Activated CD4-positive, alpha-beta T cell treated with anti-CD3 and anti-CD28 coated beads, Interleukin-10, Interleukin-2, amounts not matched to agents 100 ng/mL and 50 ng/mL, durations not matched to agents 16 hours and 8 hours (primary cell): ENCODE measurements at regions not wholly inside any gene's neighbourhood (a gene's known extent, or its start where the extent isn't known, plus 50 kb on each side); places are given as distances from the start of the nearest gene placed in this dataset.

Experiments used
- DNase-seq: peaks from one replicate; pipeline ENCODE4 v3.0.0-alpha.2; 2020

DNA sequence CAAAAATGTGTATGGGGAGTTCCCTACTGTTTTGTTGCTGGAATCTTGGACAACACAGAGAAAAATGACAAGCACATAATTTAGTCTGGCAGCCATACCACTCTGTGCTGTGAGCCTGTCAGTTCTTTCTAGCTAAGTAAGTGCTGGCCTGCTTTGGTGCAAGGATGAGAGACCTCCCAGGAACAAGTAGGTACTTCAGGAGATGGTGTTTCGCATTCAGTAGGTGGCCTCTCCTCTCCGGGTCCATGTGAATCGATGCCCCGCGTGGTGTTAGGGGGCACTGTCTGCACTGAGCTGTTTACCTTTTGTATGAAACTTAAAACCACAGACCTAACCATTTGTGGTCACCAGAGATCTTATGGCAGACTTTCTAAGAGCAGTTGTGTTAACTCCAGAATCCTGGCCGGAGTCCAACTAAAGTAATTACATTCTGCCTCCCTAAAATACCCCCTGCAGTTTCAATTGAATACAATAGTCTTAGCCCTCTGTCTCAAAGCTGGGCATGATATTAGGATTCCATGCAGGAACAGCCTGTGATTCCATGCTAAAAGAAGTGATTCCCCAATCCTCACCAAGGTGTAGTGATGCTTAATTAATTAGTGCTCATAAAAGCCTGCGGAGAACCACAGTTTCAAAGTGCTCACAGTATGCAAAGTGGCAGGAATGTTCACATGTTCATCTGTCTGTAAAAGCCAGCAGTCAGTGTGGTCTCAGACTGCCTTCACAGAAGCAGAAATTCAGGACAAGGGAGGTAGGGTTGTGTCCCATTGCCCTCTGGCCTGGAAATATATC, 64.2 kb downstream of the LLPH start:
- DNase-seq: peak; percentile 4

DNA sequence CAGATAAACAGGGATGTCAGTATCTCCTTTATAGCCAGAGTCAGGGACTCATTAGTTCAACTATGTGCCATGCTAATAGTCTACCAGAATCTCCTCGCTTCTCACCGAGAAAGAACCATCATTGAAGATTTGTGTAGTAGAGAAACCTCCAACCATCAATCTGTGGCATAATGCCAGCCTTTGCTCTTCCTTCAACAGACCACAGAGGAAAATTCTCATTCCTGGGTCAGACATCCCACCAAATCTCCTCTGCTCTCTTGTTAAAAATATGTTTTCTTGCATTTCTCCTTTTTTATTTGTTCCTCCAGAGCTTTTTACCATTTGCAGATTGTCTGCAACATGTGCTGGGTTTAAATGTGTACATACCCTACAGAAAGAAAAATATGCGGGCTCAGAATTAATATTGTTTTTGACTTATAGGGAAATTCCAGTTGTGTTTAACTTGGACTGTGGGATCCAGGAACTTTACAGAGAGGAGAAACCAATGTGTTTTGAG, 64.9 kb downstream of the LLPH start:
- DNase-seq: no peak

DNA sequence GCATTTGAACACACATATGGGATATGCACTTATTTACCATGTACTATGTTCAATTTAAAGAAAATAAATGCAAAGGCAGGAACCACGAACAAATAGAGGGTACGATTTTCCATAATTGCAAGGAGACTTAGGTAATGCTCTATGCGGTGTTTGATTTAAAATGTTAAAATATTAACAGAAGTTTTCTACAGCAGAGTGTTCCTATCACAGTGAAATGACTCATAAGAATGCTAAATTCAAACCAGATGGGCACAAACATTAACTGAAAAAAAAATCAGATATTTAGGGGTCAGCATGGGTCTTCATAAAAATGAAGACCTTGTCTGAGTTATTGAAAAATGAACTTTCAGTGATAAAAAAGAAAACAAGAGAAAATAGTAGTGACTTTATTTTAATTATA, 65.4 kb downstream of the LLPH start:
- DNase-seq: no peak

DNA sequence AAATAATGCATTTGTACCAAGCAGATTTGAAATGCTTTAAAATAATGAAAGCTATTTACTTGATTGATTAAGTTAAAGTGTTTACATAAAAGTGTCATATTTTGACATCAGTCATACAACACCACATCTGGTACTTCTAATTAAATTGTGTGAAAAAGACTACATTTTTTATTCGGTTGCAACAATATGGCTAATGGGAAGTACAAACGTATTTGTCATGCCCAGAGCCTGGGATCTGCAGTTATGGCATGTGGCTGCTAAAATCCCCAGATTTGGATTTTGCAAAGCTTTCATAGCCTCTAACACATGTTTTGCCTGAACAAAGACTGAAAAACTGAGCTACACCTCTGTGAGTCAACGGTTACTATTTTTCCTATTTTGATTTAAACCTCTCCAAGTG, 66.6 kb downstream of the LLPH start:
- DNase-seq: no peak

DNA sequence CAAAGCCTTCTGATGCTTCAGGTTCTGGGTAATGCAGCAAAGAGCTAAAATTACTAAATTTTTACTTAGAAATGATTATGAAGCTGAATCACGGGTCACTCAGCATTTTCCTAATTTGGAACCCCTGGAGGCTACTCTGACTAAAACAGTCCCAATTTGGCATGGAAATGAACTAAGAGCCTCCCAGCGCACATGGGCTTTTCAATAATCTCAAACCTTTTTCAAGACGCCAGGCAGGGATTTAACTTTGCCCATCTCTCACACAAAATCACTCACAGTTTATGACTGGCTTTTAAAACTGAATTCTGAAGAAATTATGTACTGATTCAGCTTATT, 68.3 kb downstream of the LLPH start:
- no peak for DNase-seq

DNA sequence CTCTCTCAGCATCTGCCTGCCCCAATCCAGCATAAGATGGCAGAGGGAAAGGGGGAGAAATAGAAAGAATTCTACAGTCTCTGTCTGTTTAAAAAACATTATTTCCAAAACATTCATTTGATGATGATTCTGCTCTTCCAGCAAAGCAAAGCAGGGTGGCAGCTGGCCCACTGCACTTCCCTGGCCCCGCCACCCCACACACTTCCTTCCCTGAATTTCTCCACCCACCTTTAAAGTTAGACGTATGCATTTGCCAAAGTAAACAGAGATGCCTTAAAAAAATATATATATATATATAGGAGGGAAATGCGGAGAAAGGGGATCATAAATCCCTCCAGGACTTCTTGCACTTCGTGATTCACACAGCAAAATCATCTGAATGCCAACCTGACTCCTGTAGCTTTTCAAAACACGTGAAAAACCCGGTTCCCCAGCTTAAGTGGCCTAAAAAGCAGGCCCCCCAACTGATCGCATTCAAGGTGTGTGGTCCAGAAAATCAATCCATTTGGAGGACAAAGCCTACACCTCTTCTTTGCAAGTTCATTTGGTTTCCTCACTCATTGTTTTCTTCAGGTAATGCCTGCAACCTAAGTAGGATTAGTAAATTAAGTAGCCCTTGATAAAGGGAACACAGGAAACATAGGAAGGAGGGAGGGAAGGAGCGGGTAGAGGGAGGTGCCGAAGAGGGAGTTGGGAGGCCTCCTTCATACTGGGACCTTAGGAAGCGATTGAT, 68.8 kb downstream of the LLPH start:
- no peak for DNase-seq

DNA sequence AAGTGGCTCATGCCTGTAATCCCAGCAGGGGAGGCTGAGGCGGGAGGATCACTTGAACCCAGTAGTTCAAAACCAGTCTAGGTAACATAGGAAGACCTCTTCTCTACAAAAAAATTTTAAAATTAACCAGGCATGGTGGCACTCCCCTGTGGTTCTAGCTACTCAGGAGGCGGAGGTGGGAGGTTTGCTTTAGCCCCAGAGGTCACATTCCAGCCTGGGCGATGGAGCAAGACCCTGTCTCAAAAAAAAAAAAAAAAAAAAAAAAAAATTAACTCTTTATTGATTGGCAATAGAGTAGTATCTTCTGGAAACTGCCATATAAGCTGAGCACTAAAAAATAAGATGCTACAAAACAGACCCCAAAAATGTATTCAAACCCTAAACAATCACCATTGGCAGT, 69.5 kb downstream of the LLPH start:
- no peak for DNase-seq

DNA sequence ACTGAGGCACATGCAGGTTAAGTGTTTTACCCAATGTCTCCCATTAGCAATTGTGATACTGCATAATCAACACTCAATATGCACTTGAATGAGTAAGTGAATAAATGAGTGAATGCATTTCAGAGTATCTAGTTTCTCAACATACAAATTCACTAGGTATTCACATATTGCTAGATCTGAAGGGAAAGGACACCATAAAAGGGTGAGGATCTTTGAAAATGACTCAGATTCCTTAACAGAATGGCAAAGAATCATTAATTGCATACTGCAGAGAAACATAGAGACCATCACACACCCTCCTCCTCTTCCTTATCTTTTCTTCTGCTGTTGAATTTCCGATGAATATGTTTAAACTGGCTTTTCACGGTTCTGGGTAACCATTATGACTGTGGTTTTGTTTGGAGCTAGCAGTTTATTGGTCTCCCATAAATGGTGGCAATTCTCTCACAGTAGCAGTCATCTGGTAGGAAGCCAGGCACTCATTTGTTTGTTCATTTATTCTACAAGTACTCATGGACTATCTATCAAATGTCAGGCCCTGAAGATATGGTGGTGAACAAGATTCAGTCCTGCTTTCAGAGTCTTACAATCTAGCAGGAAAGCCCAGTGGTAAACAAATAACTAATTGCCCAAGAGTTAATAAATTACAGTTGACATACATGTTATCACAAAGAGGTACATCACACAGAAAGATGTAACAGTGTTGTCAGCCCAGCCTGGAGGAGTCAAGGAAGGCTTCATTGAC, 70.2 kb downstream of the LLPH start:
- no peak for DNase-seq

DNA sequence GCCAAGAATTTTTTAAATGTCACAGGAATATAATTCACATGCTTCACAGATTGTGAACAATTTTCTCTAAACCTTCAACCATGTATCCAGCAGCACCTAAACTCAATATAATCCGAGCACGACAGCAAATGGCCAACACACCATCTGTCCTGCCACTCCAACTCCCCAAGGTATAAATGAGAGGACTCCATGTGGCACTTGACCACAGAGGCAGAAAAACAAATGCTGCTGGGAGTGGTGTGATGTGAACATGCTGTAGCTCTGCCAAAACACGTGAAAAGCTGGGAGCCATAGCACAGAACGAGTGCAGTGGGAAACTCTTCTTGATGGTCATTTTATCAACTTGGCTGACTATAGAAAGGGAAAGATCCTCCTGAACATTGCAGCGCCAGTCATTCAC, 70.9 kb downstream of the LLPH start:
- DNase-seq: no peak

DNA sequence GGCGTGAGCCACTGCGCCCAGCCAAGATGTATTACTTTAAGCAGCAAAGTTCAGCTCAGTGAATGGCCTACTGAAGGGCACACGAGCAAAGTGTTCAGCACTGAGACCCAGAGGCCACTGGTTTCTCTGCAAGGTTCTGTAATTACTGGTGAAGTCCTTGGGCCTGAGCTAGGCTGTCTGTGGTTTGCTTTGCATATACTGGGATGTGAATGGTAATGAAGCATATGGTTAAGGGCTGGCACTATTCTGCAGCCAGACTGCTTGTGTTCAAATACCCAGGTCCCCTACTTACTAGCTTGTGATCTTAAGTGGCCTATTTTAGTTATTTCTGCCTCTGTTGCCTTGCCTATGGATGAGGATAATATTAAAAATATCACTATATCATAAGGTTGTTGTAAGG, 72.0 kb downstream of the LLPH start:
- DNase-seq: no peak

DNA sequence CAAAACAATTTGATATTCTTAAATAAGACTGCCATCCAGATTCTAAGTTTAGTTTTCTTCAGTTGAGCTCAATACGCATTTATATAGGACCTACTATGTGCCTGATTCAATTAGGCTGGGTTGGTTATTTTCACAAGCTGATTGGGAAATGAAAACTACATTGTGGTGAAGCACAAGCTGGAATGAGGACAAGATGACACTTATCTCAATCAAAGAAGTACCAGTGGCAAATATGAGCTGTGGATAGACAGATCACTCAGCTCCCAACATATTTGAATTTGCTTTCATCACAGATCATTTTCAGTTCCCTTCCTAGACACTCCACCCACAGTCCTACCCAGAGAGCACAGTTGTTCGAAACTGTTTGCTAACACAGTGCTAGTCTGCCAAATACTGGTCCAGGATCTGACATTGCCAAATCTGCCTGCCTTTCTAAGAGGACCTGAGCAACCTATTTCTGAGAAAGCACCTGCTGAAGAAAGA, 74.7 kb downstream of the LLPH start:
- DNase-seq: no peak

DNA sequence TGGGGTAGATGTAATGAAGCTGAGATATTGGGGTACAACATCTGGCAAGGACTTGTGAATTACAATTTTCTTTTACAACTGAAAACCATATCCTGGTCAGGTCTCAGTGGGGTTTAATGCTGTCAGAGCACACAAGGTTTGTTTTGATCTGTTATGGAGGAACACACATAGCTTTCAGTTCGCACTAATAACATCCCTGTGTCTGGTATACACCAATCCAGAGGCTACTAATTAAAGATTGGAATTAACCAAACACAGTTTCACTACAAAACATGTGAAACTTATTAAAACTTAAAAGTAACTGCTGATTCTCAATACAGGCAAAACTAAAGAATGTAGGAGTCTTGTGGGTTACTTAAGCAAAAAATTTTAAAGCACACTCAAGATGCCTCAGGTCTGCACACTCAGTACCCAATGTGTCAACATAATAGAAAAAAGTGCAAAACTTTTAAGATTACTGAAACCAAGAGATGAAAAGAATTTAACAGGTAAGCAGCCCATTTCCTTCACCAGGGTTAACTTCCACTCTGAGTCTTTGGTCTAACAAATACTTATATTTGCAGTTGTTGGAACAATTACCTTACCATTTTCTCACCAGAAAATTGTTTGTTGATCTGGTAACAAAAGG, 77.4 kb downstream of the LLPH start:
- DNase-seq: no peak

DNA sequence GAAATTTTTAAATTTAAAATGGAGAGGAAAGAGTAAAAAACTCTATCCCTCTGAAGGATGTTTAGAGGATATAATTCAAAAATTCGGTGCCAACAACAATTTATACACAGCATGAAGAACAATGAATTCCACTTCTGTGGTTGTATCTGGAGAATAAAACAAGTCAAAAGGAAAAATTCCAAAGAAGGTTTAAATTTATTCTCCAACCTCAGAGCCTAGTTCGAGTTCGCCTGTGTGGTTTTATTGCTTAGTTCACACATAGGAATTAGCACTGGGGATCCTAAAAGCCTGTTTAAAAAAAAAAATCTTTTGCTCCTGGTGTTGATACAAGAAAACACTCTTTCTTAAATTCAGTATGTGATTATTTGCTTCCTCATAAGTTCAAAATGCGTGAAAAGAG, 79.2 kb downstream of the LLPH start:
- DNase-seq: no peak

DNA sequence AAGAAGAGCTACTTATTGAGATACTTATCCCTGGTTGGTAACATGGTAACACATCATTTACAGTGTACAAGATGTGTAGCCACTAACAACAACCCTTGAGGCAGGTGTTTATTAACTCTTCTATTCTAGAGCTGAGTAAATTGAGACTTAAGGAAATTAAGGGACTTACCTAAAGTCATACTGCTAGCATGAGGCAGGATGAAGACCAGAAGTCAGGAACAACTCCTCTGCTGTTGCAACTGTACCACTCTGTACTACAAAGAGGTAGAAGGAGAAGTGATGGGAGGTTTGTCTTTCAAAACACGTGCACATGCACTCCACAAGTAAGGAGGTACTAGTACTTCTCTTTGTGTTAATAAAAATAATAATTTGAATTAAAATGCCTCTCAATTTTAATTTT, 79.9 kb downstream of the LLPH start:
- DNase-seq: no peak

DNA sequence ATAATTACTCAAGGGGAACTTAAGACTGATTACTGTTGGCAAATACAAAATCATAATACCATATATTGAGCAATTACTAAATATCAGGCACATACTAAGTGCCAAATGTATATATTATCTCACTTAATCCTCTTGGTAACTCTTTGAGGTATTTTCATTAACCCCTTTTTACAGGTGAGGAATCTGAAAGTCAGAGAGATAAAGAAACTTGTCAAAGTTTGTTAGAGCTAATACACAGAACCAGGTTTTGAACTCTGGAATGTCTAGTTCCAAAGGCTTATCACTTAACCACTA, 80.3 kb downstream of the LLPH start:
- DNase-seq: no peak

DNA sequence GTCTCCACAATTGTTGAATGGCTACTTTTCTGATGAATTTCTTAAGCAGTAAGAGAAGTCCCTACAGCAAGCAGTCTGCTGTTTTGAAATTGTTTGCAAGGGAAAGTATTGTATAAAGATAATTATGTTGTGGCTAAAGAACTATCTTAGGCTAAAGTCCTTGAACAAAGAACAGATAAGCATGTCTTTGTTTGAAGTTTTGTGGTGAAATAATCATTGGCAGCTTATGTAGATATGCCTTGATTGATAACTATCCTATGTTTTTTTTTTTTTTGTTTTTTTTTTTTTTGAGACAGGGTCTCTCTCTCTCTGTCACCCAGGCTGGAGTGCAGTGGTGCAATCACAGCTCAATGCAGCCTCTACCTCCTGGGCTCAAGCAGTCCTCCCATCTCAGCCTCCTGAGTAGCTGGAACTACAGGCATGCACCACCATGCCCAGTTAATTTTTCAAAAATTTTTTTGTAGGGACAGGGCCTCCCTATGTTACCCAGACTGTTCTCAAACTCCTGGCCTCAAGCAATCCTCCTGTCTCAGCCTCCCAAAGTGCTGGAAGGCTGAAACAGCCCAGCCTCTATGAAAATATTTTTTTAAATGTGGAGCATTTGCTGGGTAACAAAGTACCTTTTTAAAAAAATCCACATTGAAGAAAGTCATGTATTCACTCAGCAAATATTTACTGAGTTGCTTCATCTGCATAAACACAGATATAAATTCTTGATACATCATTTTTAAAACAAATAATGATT, 80.8 kb downstream of the LLPH start:
- no peak for DNase-seq

DNA sequence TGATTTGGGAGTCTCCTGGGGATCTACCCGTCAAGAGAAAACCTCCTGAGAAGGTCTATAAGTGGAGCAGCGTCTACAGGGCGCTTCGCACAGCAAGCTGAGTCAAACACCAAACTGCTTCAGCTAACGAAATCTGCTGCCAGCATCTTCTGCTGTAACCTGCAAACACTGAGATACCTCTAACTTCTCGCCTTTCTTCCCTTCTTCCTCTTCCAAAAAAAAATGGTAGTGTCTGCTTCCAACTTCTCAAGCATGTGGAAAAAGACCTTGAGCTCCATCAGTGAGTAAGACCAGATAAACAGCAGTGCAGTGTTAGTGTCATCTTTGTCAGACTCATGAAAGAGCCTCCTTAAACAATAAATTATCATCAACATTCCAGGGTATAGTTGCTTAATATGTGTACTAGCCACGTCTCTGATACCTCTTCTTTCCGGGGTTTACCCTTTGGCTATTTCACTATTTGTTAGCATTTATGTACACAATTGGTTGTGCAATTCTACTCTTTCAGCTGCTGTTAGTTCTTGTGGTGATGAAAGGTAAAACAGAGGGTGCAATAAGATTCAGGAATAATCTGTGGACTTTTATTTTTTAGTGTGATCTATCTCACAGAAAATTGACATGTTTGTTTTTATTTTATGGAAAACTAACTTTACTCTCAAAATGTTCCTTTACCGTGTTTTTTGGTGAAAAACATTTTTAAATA, 81.6 kb downstream of the LLPH start:
- no peak for DNase-seq

DNA sequence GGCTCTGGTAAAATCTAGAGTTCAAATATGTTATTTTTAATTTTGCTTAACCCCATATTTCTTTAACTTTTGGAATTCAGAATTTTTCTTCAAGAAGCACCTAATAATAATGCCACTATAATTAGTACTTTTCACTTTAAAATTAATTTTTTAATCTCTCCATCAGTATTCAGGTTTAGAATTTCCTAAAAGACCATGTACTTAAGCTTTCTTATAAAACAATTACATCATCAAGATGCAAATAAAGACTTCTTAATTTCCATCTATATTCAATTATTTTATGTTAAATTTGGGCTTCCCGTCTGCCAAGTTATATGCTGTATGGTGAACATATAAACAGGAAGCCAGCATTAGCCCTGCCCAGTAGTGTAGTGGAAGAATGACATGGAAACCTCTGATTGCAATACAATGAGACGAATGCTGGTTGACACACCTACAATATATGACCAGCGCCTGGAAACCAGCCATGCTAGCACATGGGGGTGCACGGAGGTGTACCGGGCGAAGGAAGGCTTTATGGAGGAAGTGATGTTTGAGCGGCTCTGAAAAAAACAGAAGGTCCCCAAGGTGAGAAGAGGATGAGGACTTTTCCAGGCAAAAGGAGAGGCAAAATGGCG, 82.2 kb downstream of the LLPH start:
- DNase-seq: no peak

DNA sequence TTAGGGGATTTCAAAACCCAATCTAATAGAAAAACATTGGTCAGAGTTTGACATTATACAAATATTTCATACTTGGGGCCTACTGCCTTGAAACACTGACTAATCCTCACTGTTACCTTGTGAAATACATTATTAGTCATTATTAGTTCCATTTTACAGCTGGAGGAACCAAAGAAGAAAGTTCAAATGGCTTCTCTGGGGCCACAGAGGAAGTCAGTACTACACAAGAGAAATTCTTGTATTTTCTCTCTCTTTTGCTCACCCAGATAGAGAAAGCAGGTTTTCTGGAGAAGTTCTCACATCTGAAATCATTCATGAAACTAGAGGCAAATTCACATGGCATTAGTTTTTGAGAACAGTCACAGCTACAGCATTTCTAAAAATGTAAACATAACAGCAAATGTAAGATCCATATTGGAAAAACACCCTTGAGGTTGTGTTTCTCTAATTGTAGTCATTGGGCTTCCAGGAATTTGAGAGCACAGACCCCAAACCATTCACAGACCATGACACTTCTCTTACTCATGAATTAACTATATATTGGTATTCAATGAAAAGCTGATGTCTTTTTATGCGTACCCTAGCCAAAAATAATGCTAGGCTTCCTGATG, 83.0 kb downstream of the LLPH start:
- DNase-seq: no peak

DNA sequence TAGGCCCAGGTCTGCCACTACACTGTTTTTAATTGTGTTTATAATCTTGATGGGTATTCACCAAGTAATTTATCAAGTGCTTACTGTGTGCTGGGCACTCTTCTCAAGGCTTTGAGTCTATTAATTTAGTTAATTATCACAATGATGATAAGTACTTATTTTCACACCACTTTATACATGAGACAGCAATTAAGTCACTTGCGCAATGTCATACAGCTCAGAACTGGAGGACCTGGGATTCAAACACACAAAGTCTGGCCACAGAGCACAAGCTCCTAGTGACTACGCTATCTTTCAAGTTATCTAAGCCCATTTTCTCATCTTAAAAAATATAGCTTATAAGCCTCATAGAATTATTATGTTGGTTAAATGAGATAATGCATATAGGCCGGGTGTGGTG, 85.0 kb downstream of the LLPH start:
- DNase-seq: no peak

DNA sequence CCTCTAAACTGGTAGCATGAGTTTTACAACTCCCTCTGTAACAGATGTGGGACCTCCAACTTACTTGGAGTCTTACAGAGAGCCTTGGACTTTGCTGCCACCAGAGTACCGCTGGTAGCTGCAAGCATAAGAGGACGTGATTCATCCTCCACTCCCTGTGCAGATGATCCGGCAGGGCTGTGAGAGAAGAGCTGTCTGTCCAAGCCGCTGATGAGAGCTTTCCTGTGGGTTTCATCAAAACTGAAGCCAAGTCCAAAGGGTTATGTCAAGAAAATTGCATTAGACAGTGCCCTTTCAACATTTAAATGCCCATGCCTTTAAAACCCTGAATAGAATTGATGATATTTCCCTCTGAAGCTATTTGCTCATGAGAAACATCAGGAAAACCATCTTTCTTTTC, 85.8 kb downstream of the LLPH start:
- no peak for DNase-seq
